AG09319 (cell line): ENCODE measurements at regions not wholly inside any gene's neighbourhood (a gene's known extent, or its start where the extent isn't known, plus 50 kb on each side); places are given as distances from the start of the nearest gene placed in this dataset.

Experiments
- DNase-seq: peaks from one replicate; pipeline ENCODE4 v3.0.0-alpha.2; 2010; ENCODE audit warnings: low read depth; ENCODE audit errors: extremely low read depth
- CTCF ChIP-seq: IDR thresholded peaks from 2 replicates; pipeline ENCODE4 v1.5.1; 2011; ENCODE audit warnings: low read depth, mild to moderate bottlenecking, inconsistent platforms, low read length, moderate library complexity

- DNase-seq: no peak
- no peak for TF ChIP-seq CTCF
Observed at GRCh38 chr6:14254505-14254904, 136.9 kb downstream of the CD83 start.

- no peak for TF ChIP-seq CTCF
Observed at GRCh38 chr6:14255916-14256315, 138.3 kb downstream of the CD83 start.

GRCh38 chr6:14258117-14258516 lies 140.5 kb downstream of the CD83 start:
- DNase-seq: no peak
- no peak for TF ChIP-seq CTCF

More at GRCh38 chr6:14255916-14256315, 138.3 kb downstream of the CD83 start:
- no peak for DNase-seq

- DNase-seq: no peak
- TF ChIP-seq CTCF: no peak
Observed at GRCh38 chr6:14258695-14259593, 141.4 kb downstream of the CD83 start.

- no peak for TF ChIP-seq CTCF
Observed at GRCh38 chr6:14259594-14260152, 142.1 kb downstream of the CD83 start.

GRCh38 chr6:14260839-14261238 lies 143.3 kb downstream of the CD83 start:
- no peak for TF ChIP-seq CTCF

More at GRCh38 chr6:14259594-14260152, 142.1 kb downstream of the CD83 start:
- DNase-seq: no peak

GRCh38 chr6:14263881-14264424 lies 146.4 kb downstream of the CD83 start:
- no peak for DNase-seq
- no peak for TF ChIP-seq CTCF

More at GRCh38 chr6:14260839-14261238, 143.3 kb downstream of the CD83 start:
- DNase-seq: no peak
